ENCODE measurements at regions not wholly inside any gene's neighbourhood (a gene's known extent, or its start where the extent isn't known, plus 50 kb on each side); places are given as distances from the start of the nearest gene placed in this dataset.

DNA sequence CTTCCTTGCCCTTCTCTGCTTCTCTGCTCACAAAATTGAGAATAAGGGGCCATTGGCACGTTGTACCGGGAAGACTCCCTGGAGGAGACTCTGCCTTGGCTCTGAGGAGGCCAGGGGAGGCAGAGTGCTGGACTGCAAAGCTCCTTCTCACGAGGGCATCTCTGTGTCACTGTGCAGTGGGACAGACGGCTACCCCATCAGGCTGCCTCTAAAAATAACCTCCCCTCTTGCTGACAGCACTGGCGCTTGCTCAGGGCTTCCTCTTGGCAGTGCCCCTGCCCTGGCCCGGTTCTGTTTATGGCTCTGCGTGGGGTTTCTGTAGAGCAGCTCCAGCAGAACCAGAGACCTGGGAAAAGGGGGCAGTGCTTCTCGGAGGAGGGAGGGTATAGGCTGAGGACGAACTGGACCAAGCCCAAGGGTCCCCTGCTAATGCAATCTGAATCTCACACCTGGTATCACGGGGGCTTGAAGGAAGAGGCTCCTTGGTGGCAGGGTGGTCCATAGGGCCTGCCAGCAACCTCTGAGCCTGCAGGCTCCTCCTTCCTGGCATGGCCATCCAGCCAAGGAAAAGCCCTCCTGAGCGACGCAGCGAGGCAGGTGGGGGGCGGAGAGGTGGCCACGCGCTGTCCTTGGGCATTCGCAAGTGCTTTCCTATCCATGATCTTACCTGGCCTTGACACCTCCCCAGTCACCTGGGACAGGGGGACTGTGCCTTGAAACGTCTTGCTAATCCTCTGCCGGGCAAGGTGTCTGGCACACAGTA lies 63.3 kb upstream of the TLE3 start:
- no peak for DNase-seq (ENCODE audit: low read depth, low spot score)

GRCh38 chr15:70160267-70160666 lies 62.5 kb upstream of the TLE3 start:
- no peak for DNase-seq (ENCODE audit: low read depth, low spot score)

- no peak for DNase-seq (ENCODE audit: low read depth, low spot score)
Measured at GRCh38 chr15:70159713-70160009, 61.9 kb upstream of the TLE3 start.

GRCh38 chr15:70159001-70159712 lies 61.4 kb upstream of the TLE3 start:
- no peak for DNase-seq (ENCODE audit: low read depth, low spot score)

GRCh38 chr15:70158309-70159000 lies 60.7 kb upstream of the TLE3 start:
- no peak for DNase-seq (ENCODE audit: low read depth, low spot score)

DNA sequence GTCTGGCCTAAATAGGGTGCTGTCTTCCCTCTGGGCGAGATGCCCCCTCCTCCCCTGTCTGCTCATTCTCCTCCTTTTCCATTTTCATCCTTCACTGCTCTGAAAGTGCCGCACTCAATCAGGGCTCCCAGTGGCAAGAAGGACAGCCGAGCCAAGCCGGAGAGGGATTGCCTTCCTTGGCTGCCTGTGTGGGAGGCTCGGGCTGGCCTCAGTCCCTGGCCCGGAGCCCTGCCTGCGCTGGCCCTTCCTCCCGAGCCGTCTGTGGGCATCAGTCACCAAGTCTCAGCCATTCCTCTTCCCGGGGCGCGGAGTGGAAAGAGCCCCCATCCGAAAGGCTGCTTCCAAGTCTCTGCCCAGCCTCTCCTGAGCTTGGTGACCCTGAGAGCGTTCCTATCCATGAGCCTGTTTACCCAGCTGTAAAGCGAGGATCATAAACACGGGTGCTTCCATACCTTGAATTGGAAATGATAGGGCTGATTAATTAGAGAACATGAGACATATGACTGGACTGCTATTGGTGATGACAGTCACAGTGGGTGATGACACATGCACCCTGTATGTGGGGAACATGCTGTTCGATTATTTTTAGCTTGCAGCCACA lies 59.1 kb upstream of the TLE3 start:
- DNase-seq (ENCODE audit: low read depth, low spot score), result no peak

- no peak for DNase-seq (ENCODE audit: low read depth, low spot score)
Measured at GRCh38 chr15:70154718-70155347, 57.1 kb upstream of the TLE3 start.

DNA sequence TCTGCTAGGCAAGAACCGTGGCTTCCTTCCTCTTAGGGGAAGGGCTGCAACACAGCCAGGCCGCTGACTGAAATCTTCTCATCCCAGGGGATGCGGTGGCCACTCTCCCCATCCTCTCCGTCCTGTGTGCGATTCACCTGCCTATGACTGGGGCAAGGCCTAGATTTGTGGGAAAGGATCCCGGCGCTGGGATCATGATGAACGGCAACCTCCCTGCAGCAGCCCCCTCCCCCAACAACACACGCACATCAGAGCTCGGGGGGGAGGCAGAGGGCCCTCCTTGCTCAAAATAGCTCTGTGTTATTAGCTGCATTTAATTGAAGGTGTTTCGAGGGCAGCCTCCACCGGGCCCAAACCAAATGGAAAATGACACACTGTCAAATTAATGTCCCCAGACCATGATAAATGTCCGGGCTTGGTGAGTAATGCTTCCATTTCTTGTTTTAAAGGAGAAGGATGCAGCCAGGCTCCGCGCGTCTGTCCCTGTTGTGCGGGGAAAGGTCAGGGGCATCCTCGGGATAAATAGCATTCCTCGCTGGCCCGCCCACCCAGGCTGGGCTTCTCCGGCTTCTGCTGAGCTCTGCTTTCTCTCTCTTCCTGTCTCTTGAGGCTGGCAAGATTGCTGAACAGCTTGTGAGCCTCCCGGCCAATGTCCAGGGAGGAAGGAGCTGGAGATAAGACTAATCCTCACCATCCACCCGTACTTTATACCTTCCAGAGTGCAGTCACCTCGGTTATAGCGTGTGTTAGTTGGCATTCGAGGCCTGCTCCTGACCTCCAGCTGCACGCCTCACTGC lies 56.4 kb upstream of the TLE3 start:
- no peak for DNase-seq (ENCODE audit: low read depth, low spot score)

- DNase-seq (ENCODE audit: low read depth, low spot score), result no peak
Measured at GRCh38 chr15:70152070-70152480, 54.4 kb upstream of the TLE3 start.

DNA sequence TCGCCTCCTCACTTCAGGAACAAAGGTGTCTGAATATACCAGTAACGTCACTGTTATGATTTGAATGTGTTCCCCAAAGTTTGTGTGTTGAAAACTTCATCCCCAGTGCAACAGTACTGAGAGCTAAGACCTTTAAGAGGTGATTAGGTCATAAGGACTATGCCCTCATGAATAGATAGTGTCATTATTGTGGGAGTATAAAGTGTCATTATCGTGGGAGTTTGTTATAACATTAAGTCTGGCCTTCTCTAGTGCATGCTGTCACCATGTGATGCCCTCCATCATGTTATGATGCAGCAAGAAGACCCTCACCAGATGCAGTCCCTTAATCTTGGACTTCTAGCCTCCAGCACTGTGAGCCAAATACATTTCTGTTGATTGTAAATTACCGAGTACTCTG lies 53.7 kb upstream of the TLE3 start:
- DNase-seq (ENCODE audit: low read depth, low spot score), result no peak

GRCh38 chr15:70151003-70151402 lies 53.3 kb upstream of the TLE3 start:
- DNase-seq (ENCODE audit: low read depth, low spot score), result no peak

GRCh38 chr15:70150405-70150747 lies 52.7 kb upstream of the TLE3 start:
- no peak for DNase-seq (ENCODE audit: low read depth, low spot score)

GRCh38 chr15:70149667-70150404 lies 52.1 kb upstream of the TLE3 start:
- no peak for DNase-seq (ENCODE audit: low read depth, low spot score)

DNA sequence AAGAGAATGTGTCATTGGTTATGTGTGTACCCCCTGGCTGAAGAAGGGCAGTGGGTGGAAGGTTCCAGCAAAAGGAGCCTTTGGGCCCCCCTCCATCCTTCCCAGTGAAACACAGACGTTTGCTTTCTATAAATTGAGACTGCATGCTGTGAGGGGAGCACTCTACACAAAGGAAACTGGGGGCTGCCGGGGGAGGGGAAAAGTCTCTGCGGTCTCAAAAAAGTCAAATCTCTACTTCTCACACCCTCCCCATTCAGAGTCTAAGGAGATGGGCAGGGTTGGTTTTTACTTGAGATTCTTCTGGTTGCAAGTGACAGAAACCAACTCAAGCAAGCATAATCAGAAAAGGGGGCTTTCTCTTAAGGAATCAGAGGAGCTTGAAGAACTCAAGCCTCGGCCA lies 50.1 kb upstream of the TLE3 start:
- DNase-seq (ENCODE audit: low read depth, low spot score), result no peak
